Ishikawa (cell line): ENCODE measurements at regions not wholly inside any gene's neighbourhood (a gene's known extent, or its start where the extent isn't known, plus 50 kb on each side); places are given as distances from the start of the nearest gene placed in this dataset.

ENCODE experiments used
- CEBPB ChIP-seq: IDR thresholded peaks from 2 replicates; pipeline ENCODE4 v1.6.1; 2012
- CREB1 ChIP-seq: IDR thresholded peaks from 2 replicates; pipeline ENCODE4 v1.6.1; 2012; ENCODE audit warnings: low read depth
- EP300 ChIP-seq: IDR thresholded peaks from 2 replicates; pipeline ENCODE4 v1.6.1; 2012; ENCODE audit warnings: borderline replicate concordance
- NFIC ChIP-seq: IDR thresholded peaks from 2 replicates; pipeline ENCODE4 v1.6.1; 2012
- RAD21 ChIP-seq: IDR thresholded peaks from 2 replicates; pipeline ENCODE4 v1.6.1; 2012; ENCODE audit warnings: low read depth
- REST ChIP-seq: IDR thresholded peaks from 2 replicates; pipeline ENCODE4 v1.6.1; 2012; ENCODE audit warnings: low read depth, mild to moderate bottlenecking
- TAF1 ChIP-seq: IDR thresholded peaks from 2 replicates; pipeline ENCODE4 v1.6.1; 2012; ENCODE audit warnings: low read depth, mild to moderate bottlenecking
- TEAD4 ChIP-seq: IDR thresholded peaks from 2 replicates; pipeline ENCODE4 v1.6.1; 2012
- TF ChIP-seq, protein P1 (sequence below): IDR thresholded peaks from 2 replicates; pipeline ENCODE4 v1.6.1; 2012
- TF ChIP-seq, protein P2 (sequence below): IDR thresholded peaks from 2 replicates; pipeline ENCODE4 v1.6.1; 2012

DNA sequence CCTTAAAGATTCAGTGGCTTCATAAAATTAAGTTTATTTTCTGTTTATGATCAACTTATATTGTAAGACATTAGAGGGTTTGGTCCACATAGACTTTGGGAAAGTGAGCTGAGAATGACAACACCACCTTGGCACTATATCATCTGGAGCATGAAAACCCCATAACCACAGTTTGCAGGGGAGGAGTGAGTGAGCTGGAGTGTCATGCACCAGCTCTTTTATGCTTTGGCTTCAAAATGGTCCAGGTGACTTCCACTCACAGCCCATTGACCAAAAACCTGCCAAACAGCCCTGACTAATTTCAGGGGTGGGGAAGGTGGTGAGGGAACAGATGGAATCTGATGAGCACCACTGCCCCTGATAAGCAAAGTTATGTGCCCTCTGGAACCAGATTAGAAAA is 295.8 kb downstream of the DMRTA1 start:
- TF ChIP-seq CREB1, result no peak
- TF ChIP-seq, protein P1, sequence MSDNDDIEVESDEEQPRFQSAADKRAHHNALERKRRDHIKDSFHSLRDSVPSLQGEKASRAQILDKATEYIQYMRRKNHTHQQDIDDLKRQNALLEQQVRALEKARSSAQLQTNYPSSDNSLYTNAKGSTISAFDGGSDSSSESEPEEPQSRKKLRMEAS, result no peak
- TF ChIP-seq TAF1, result no peak
- no peak for TF ChIP-seq NFIC
- no peak for TF ChIP-seq RAD21
- TF ChIP-seq, protein P2, sequence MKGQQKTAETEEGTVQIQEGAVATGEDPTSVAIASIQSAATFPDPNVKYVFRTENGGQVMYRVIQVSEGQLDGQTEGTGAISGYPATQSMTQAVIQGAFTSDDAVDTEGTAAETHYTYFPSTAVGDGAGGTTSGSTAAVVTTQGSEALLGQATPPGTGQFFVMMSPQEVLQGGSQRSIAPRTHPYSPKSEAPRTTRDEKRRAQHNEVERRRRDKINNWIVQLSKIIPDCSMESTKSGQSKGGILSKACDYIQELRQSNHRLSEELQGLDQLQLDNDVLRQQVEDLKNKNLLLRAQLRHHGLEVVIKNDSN, result no peak
- TF ChIP-seq CEBPB, result no peak
- TF ChIP-seq REST, result no peak
- TF ChIP-seq TEAD4, result no peak
- TF ChIP-seq EP300, result no peak
